ENCODE measurements at regions not wholly inside any gene's neighbourhood (a gene's known extent, or its start where the extent isn't known, plus 50 kb on each side); places are given as distances from the start of the nearest gene placed in this dataset.

- H3K36me3 ChIP-seq (ENCODE audit: control insufficient read depth in 1 of 2, insufficient read depth in 2 of 2, low read length in 2 of 2), result no peaks in the 10 kb centered on the region
- H3K4me2 ChIP-seq (ENCODE audit: low read length), result no peak overlapping the region
- H4K12ac ChIP-seq (ENCODE audit: low read depth, low read length), result no peak overlapping the region
- H4K8ac ChIP-seq (ENCODE audit: low read depth, low read length), result no peak overlapping the region
- no peak overlapping the region for H2AFZ ChIP-seq (ENCODE audit: insufficient read depth, low read length, poor library complexity)
- no peak overlapping the region for H3K14ac ChIP-seq (ENCODE audit: low read length)
- H3K9ac ChIP-seq (ENCODE audit: low read length), result no peak overlapping the region
- no peak overlapping the region for H2BK12ac ChIP-seq (ENCODE audit: low read length)
- H3K27me3 ChIP-seq (ENCODE audit: insufficient read depth, low read length), result no peaks in the 10 kb centered on the region
- H2BK5ac ChIP-seq (ENCODE audit: low read depth, low read length, poor library complexity), result no peak overlapping the region
- H3K23ac ChIP-seq (ENCODE audit: low read length), result no peak overlapping the region
- H3K9me3 ChIP-seq (ENCODE audit: insufficient read depth, low read depth, low read length), result no peaks in the 10 kb centered on the region
- H4K91ac ChIP-seq (ENCODE audit: low read depth, low read length), result no peak overlapping the region
- no peak overlapping the region for H2AK5ac ChIP-seq (ENCODE audit: low read length)
- no peak overlapping the region for H3K4me3 ChIP-seq (ENCODE audit: low read depth, low read length)
- DNase-seq, result no peak
- no peak overlapping the region for H3K27ac ChIP-seq (ENCODE audit: low read depth, low read length)
- H2BK120ac ChIP-seq (ENCODE audit: insufficient read depth, low read length, poor library complexity), result no peak overlapping the region
- no peaks in the 10 kb centered on the region for H3K79me2 ChIP-seq (ENCODE audit: control insufficient read depth, insufficient read depth, low read length, poor library complexity)
- no peak overlapping the region for H3K18ac ChIP-seq (ENCODE audit: low read length)
- H3K79me1 ChIP-seq (ENCODE audit: low read length), result no peaks in the 10 kb centered on the region
- no peak overlapping the region for H3K4ac ChIP-seq (ENCODE audit: low read depth, low read length)
- H3K4me1 ChIP-seq (ENCODE audit: control insufficient read depth in 1 of 2, insufficient read depth in 2 of 2, low read length in 2 of 2), result peaks cover 0 to 2% of the 10 kb centered on the region in 2 experiments
Measured at GRCh38 chr9:87195306-87195705, 248.0 kb upstream of the GAS1 start.

- no peak for DNase-seq
- Histone ChIP-seq H3K4me2 (ENCODE audit: low read length) (no peak overlapping the region), H3K4me1 (ENCODE audit: control insufficient read depth in 1 of 2, insufficient read depth in 2 of 2, low read length in 2 of 2) (peaks cover 0 to 2% of the 10 kb centered on the region in 2 experiments), H3K23ac (ENCODE audit: low read length) (no peak overlapping the region), H4K91ac (ENCODE audit: low read depth, low read length) (no peak overlapping the region), H2BK12ac (ENCODE audit: low read length) (no peak overlapping the region), H3K79me1 (ENCODE audit: low read length) (no peaks in the 10 kb centered on the region), H4K12ac (ENCODE audit: low read depth, low read length) (no peak overlapping the region), H3K18ac (ENCODE audit: low read length) (no peak overlapping the region), H3K4ac (ENCODE audit: low read depth, low read length) (no peak overlapping the region), H3K79me2 (ENCODE audit: control insufficient read depth, insufficient read depth, low read length, poor library complexity) (no peaks in the 10 kb centered on the region), H4K8ac (ENCODE audit: low read depth, low read length) (no peak overlapping the region), H3K9me3 (ENCODE audit: insufficient read depth, low read depth, low read length) (no peaks in the 10 kb centered on the region), H3K4me3 (ENCODE audit: low read depth, low read length) (no peak overlapping the region), H3K14ac (ENCODE audit: low read length) (no peak overlapping the region), H3K9ac (ENCODE audit: low read length) (no peak overlapping the region), H2AK5ac (ENCODE audit: low read length) (no peak overlapping the region), H3K27ac (ENCODE audit: low read depth, low read length) (no peak overlapping the region), H2AFZ (ENCODE audit: insufficient read depth, low read length, poor library complexity) (no peak overlapping the region), H2BK120ac (ENCODE audit: insufficient read depth, low read length, poor library complexity) (no peak overlapping the region), H3K36me3 (ENCODE audit: control insufficient read depth in 1 of 2, insufficient read depth in 2 of 2, low read length in 2 of 2) (no peaks in the 10 kb centered on the region), H2BK5ac (ENCODE audit: low read depth, low read length, poor library complexity) (peak overlapping the region; percentile 44), H3K27me3 (ENCODE audit: insufficient read depth, low read length) (no peaks in the 10 kb centered on the region)
- WGBS (ENCODE audit: extremely low coverage, insufficient coverage, insufficient read length), result no CpG with 5 or more reads among the region's 10 CpGs
Measured at GRCh38 chr9:87197349-87198130, 250.2 kb upstream of the GAS1 start.

- H3K27me3 ChIP-seq (ENCODE audit: insufficient read depth, low read length), result no peaks in the 10 kb centered on the region
- no peaks in the 10 kb centered on the region for H3K79me2 ChIP-seq (ENCODE audit: control insufficient read depth, insufficient read depth, low read length, poor library complexity)
- no peak overlapping the region for H3K4me2 ChIP-seq (ENCODE audit: low read length)
- H3K9me3 ChIP-seq (ENCODE audit: insufficient read depth, low read depth, low read length), result no peaks in the 10 kb centered on the region
- no peak overlapping the region for H4K91ac ChIP-seq (ENCODE audit: low read depth, low read length)
- no peak overlapping the region for H3K14ac ChIP-seq (ENCODE audit: low read length)
- no peak overlapping the region for H3K4me3 ChIP-seq (ENCODE audit: low read depth, low read length)
- H3K36me3 ChIP-seq (ENCODE audit: control insufficient read depth in 1 of 2, insufficient read depth in 2 of 2, low read length in 2 of 2), result no peaks in the 10 kb centered on the region
- H3K9ac ChIP-seq (ENCODE audit: low read length), result no peak overlapping the region
- H3K23ac ChIP-seq (ENCODE audit: low read length), result no peak overlapping the region
- no peak overlapping the region for H2BK5ac ChIP-seq (ENCODE audit: low read depth, low read length, poor library complexity)
- H4K8ac ChIP-seq (ENCODE audit: low read depth, low read length), result no peak overlapping the region
- no peak overlapping the region for H2BK12ac ChIP-seq (ENCODE audit: low read length)
- no peak overlapping the region for H3K27ac ChIP-seq (ENCODE audit: low read depth, low read length)
- peaks cover 0 to 2% of the 10 kb centered on the region in 2 experiments for H3K4me1 ChIP-seq (ENCODE audit: control insufficient read depth in 1 of 2, insufficient read depth in 2 of 2, low read length in 2 of 2)
- no peak overlapping the region for H3K18ac ChIP-seq (ENCODE audit: low read length)
- H2AFZ ChIP-seq (ENCODE audit: insufficient read depth, low read length, poor library complexity), result no peak overlapping the region
- no peak overlapping the region for H2AK5ac ChIP-seq (ENCODE audit: low read length)
- no peak overlapping the region for H2BK120ac ChIP-seq (ENCODE audit: insufficient read depth, low read length, poor library complexity)
- H4K12ac ChIP-seq (ENCODE audit: low read depth, low read length), result no peak overlapping the region
- peak in 1 of 2 donors; percentile 22 for DNase-seq
- no CpG with 5 or more reads among the region's 3 CpGs for WGBS (ENCODE audit: extremely low coverage, insufficient coverage, insufficient read length)
- no peaks in the 10 kb centered on the region for H3K79me1 ChIP-seq (ENCODE audit: low read length)
- H3K4ac ChIP-seq (ENCODE audit: low read depth, low read length), result no peak overlapping the region
Measured at GRCh38 chr9:87198716-87199115, 251.4 kb upstream of the GAS1 start.

- Histone ChIP-seq H4K8ac (ENCODE audit: low read depth, low read length) (no peak overlapping the region), H2AFZ (ENCODE audit: insufficient read depth, low read length, poor library complexity) (no peak overlapping the region), H3K14ac (ENCODE audit: low read length) (no peak overlapping the region), H3K9ac (ENCODE audit: low read length) (no peak overlapping the region), H3K27me3 (ENCODE audit: insufficient read depth, low read length) (no peaks in the 10 kb centered on the region), H3K79me2 (ENCODE audit: control insufficient read depth, insufficient read depth, low read length, poor library complexity) (no peaks in the 10 kb centered on the region), H4K12ac (ENCODE audit: low read depth, low read length) (no peak overlapping the region), H3K27ac (ENCODE audit: low read depth, low read length) (no peak overlapping the region), H3K18ac (ENCODE audit: low read length) (no peak overlapping the region), H3K23ac (ENCODE audit: low read length) (no peak overlapping the region), H2BK12ac (ENCODE audit: low read length) (no peak overlapping the region), H2BK5ac (ENCODE audit: low read depth, low read length, poor library complexity) (no peak overlapping the region), H3K4ac (ENCODE audit: low read depth, low read length) (no peak overlapping the region), H3K36me3 (ENCODE audit: control insufficient read depth in 1 of 2, insufficient read depth in 2 of 2, low read length in 2 of 2) (no peaks in the 10 kb centered on the region), H2AK5ac (ENCODE audit: low read length) (no peak overlapping the region), H4K91ac (ENCODE audit: low read depth, low read length) (no peak overlapping the region), H3K4me3 (ENCODE audit: low read depth, low read length) (no peak overlapping the region), H2BK120ac (ENCODE audit: insufficient read depth, low read length, poor library complexity) (no peak overlapping the region), H3K4me1 (ENCODE audit: control insufficient read depth in 1 of 2, insufficient read depth in 2 of 2, low read length in 2 of 2) (peaks cover 0 to 2% of the 10 kb centered on the region in 2 experiments), H3K4me2 (ENCODE audit: low read length) (no peak overlapping the region), H3K9me3 (ENCODE audit: insufficient read depth, low read depth, low read length) (no peaks in the 10 kb centered on the region), H3K79me1 (ENCODE audit: low read length) (no peaks in the 10 kb centered on the region)
- no CpG with 5 or more reads among the region's 5 CpGs for WGBS (ENCODE audit: extremely low coverage, insufficient coverage, insufficient read length)
- peak in 1 of 2 donors; percentile 15 for DNase-seq
Measured at GRCh38 chr9:87199278-87199677, 252.0 kb upstream of the GAS1 start.
